Naive thymus-derived CD8-positive, alpha-beta T cell (primary cell): ENCODE measurements at regions not wholly inside any gene's neighbourhood (a gene's known extent, or its start where the extent isn't known, plus 50 kb on each side); places are given as distances from the start of the nearest gene placed in this dataset.
"Not testable (repeated sequence)": the region's sequence is repeated elsewhere in the genome, so short reads cannot be mapped to it uniquely, and the experiment has no call there.

Experiments used
- ATAC-seq, 2 donors: fragments of 150-1000 bp; cut with Tn5 transposase in 1 of 2; sonication (Bioruptor Pico), chemical (Tn5 transposase) in 1 of 2; 1 replicate in 1 of 2; 2 replicates in 1 of 2; pipeline ENCODE4 v1.10.0; 2021; ENCODE audit warnings: mild to moderate bottlenecking in 2 of 2, moderate library complexity in 2 of 2
- POLR2A ChIA-PET: fragments of 350-600 bp; sonication (Branson Sonifier 250); formaldehyde crosslinking; loops from one replicate; lab custom pipeline; 2021; ENCODE audit warnings: antibody characterized with exemption; lab: Charles Lee
- DNase-seq, 10 donors: peaks; one replicate each; pipeline versions ENCODE4 v3.0.0 to v3.0.0-alpha.2; 2020 to 2022
- H3K27ac Mint-ChIP-seq, 10 donors: one replicate each; pipeline ENCODE4 v1.8.0; 2020 to 2022; ENCODE audit warnings: mild to moderate bottlenecking in 10 of 10, mixed read lengths in 10 of 10, moderate library complexity in 4 of 10, inconsistent platforms in 1 of 10
- H3K27me3 Mint-ChIP-seq, 5 donors: one replicate each; pipeline ENCODE4 v1.8.0; 2021 to 2022; ENCODE audit warnings: mixed read lengths in 5 of 5
- H3K36me3 Mint-ChIP-seq, 3 donors: one replicate each; pipeline ENCODE4 v1.8.0; 2020 to 2022; ENCODE audit warnings: mixed read lengths in 3 of 3, mild to moderate bottlenecking in 2 of 3, inconsistent platforms in 1 of 3
- H3K4me1 Mint-ChIP-seq, 4 donors: one replicate each; pipeline ENCODE4 v1.8.0; 2021 to 2022; ENCODE audit warnings: mixed read lengths in 4 of 4
- H3K4me3 Mint-ChIP-seq, 10 donors: one replicate each; pipeline ENCODE4 v1.8.0; 2020 to 2022; ENCODE audit warnings: mild to moderate bottlenecking in 10 of 10, mixed read lengths in 10 of 10, moderate library complexity in 6 of 10, inconsistent platforms in 1 of 10
- H3K9me3 Mint-ChIP-seq, 9 donors: one replicate each; pipeline ENCODE4 v1.8.0; 2020 to 2022; ENCODE audit warnings: mixed read lengths in 9 of 9, mild to moderate bottlenecking in 3 of 9, inconsistent platforms in 1 of 9, moderate library complexity in 1 of 9

DNA sequence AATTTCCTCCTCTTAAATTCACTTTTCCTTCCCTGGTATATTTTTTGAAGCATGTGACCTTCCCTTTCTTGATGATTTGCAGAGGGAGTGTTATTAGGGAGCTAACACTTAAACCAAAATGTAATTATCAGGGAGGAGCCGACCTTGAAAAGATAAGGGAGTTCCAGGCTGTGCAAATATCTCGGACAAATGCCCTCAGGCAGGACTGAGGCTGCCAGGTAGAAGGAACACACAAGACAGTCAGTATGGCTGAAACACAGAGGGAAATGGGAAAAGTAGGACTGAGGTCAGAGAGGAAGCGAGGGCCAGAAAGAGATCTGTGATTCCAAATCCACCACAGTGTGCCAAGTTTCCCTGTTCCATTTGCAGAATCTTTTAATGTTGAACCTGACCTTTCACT, 221.0 kb downstream of the CNTN3 start:
- no peak for DNase-seq
- ATAC-seq = no peak

DNA sequence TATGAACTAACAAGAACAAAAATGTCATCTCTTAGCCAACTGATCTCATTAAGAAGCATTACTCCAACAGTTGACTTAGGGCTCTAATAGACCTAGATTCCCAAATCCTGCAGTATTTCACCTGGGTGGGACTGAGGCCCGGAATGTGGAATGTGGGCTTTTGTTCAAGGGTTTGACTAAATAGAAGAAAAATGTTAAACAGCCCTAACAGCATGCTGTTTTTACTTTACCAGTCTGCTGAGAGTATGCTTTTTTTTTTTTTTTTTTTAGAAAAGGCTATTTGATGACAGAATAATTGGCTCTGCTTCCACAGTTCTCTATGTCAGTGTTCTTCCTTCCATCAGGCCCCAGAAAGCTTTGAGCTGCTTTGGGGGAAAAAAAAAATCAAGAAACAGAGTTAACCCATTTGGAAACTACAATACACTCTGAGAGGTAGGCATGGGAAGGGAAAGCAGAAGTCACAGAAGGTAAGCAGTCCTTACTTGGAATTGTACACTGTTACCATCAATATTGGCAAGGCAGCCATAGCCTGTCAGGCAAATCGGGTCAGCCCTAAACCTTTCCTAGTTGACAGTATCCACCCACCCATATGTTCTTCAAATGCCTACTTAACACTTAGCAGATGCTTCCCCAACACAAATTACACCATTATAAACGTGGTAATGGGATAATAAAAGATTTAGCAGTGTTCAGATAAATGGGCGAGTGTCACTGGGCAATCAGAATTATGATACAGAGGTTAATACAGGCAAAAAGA, 224.2 kb downstream of the CNTN3 start:
- H3K27me3 Mint-ChIP-seq = no peaks in the 10 kb centered on the region
- ATAC-seq (no peak), DNase-seq (no peak)
- no peaks in the 10 kb centered on the region for H3K36me3 Mint-ChIP-seq
- no peak overlapping the region for H3K27ac Mint-ChIP-seq
- H3K4me3 Mint-ChIP-seq = no peak overlapping the region
- POLR2A ChIA-PET = no interaction called here
- H3K9me3 Mint-ChIP-seq = peaks cover 2 to 20% (median 13%) of the 10 kb centered on the region in 9 donors
- H3K4me1 Mint-ChIP-seq = no peaks in the 10 kb centered on the region

More for the DNA sequence above, 221.0 kb downstream of the CNTN3 start:
- Mint-ChIP-seq H3K36me3 (no peaks in the 10 kb centered on the region), H3K4me1 (no peaks in the 10 kb centered on the region), H3K4me3 (no peak overlapping the region), H3K9me3 (peaks cover 4 to 44% (median 16%) of the 10 kb centered on the region in 9 donors), H3K27ac (no peak overlapping the region), H3K27me3 (no peaks in the 10 kb centered on the region)
- POLR2A ChIA-PET = no interaction called here

- no peak for ATAC-seq
- DNase-seq = no peak
- POLR2A ChIA-PET = no interaction called here
Observed at GRCh38 chr3:74387111-74387735, 227.2 kb downstream of the CNTN3 start.

GRCh38 chr3:74384159-74384558, 230.3 kb downstream of the CNTN3 start:
- Mint-ChIP-seq H3K4me1 (no peaks in the 10 kb centered on the region), H3K4me3 (no peak overlapping the region), H3K9me3 (peaks cover 0 to 8% (median 3%) of the 10 kb centered on the region in 9 donors), H3K27me3 (no peaks in the 10 kb centered on the region), H3K36me3 (no peaks in the 10 kb centered on the region), H3K27ac (no peak overlapping the region)
- POLR2A ChIA-PET = no interaction called here
- ATAC-seq (no peak), DNase-seq (no peak)

More at GRCh38 chr3:74387111-74387735, 227.2 kb downstream of the CNTN3 start:
- no peaks in the 10 kb centered on the region for H3K36me3 Mint-ChIP-seq
- no peak overlapping the region for H3K27ac Mint-ChIP-seq
- no peaks in the 10 kb centered on the region for H3K4me1 Mint-ChIP-seq
- H3K27me3 Mint-ChIP-seq = no peaks in the 10 kb centered on the region
- peaks cover 2 to 16% (median 4%) of the 10 kb centered on the region in 9 donors for H3K9me3 Mint-ChIP-seq
- H3K4me3 Mint-ChIP-seq = no peak overlapping the region

- H3K27me3 Mint-ChIP-seq = no peaks in the 10 kb centered on the region
- ATAC-seq = no peak
- H3K36me3 Mint-ChIP-seq = no peaks in the 10 kb centered on the region
- H3K9me3 Mint-ChIP-seq = peaks cover 0 to 29% (median 3%) of the 10 kb centered on the region in 9 donors
- DNase-seq = no peak
- no peaks in the 10 kb centered on the region for H3K4me1 Mint-ChIP-seq
- POLR2A ChIA-PET = no interaction called here
- no peak overlapping the region for H3K27ac Mint-ChIP-seq
- H3K4me3 Mint-ChIP-seq = no peak overlapping the region
Observed at GRCh38 chr3:74377669-74378068, 236.8 kb downstream of the CNTN3 start.

DNA sequence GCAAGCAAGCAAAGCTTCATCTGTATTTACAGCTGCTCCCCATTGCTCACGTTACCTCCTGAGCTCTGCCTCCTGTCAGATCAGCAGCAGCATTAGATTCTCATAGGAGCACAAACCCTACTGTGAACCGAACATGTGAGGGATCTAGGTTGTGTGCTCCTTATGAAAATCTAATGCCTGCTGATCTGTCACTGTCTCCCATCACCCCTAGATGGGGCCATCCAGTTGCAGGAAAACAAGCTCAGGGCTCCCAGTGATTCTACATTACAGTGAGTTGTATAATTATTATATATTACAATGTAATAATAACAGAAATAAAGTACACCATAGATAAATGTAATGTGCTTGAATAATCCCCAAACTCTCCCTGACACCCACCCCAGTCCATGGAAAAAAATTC, 238.1 kb downstream of the CNTN3 start:
- H3K27ac Mint-ChIP-seq, H3K27me3 Mint-ChIP-seq, ATAC-seq, H3K36me3 Mint-ChIP-seq, POLR2A ChIA-PET, H3K4me1 Mint-ChIP-seq, DNase-seq, H3K4me3 Mint-ChIP-seq: not testable (repeated sequence)
- peaks cover 0 to 42% (median 4%) of the 10 kb centered on the region in 9 donors for H3K9me3 Mint-ChIP-seq

GRCh38 chr3:74375653-74376052, 238.8 kb downstream of the CNTN3 start:
- ATAC-seq (no peak), DNase-seq (no peak)
- Mint-ChIP-seq H3K36me3 (no peaks in the 10 kb centered on the region), H3K4me1 (no peaks in the 10 kb centered on the region), H3K9me3 (peaks cover 0 to 43% (median 3%) of the 10 kb centered on the region in 9 donors), H3K27me3 (no peaks in the 10 kb centered on the region), H3K27ac (no peak overlapping the region), H3K4me3 (no peak overlapping the region)
- POLR2A ChIA-PET = no interaction called here

DNA sequence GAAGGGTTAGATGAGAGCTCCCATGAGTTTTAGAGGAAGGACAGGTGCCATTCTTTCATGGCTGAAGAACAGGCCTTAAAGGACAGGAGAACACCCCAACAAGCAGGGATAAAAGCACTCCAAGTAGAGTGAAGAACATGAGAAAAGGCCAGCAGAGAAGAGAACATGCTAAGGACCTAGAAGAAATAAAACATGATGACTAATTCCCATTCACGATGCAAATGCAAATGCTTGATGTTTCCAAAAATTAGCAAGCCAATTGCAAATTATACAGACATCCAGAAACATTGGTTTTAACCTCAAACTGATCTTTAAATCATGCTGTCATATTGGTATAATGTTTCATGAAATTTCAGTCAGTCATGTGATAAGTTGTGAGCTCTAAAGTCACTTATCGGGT, 241.7 kb downstream of the CNTN3 start:
- H3K4me1 Mint-ChIP-seq = no peaks in the 10 kb centered on the region
- H3K36me3 Mint-ChIP-seq = no peaks in the 10 kb centered on the region
- no peak overlapping the region for H3K4me3 Mint-ChIP-seq
- H3K9me3 Mint-ChIP-seq = peaks cover 0 to 30% (median 3%) of the 10 kb centered on the region in 9 donors
- H3K27ac Mint-ChIP-seq = no peak overlapping the region
- H3K27me3 Mint-ChIP-seq = no peaks in the 10 kb centered on the region
- no peak for DNase-seq
- no peak for ATAC-seq
- POLR2A ChIA-PET = no interaction called here

DNA sequence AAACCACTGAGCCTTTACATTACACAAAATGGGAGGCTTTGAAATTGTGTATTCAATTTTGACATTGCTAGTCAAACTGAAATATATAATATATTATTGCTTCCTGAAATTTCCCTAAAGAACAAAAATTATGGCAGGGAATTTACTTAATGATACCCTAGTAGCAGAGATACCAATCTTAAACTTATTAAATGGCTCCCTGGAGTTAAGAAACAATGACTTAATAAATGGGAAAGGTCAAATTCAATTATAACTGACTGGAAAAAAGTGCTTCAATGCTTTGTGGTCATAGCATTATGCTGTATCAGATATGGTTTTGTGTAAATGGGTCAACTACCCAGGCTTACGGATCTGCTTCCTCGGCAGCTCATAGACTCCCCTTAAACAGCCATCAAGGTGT, 244.1 kb downstream of the CNTN3 start:
- Mint-ChIP-seq H3K9me3 (peaks cover 0 to 22% (median 4%) of the 10 kb centered on the region in 9 donors), H3K4me1 (no peaks in the 10 kb centered on the region), H3K27ac (no peak overlapping the region), H3K36me3 (no peaks in the 10 kb centered on the region), H3K27me3 (no peaks in the 10 kb centered on the region), H3K4me3 (no peak overlapping the region)
- ATAC-seq (no peak), DNase-seq (no peak)
- POLR2A ChIA-PET = no interaction called here

DNA sequence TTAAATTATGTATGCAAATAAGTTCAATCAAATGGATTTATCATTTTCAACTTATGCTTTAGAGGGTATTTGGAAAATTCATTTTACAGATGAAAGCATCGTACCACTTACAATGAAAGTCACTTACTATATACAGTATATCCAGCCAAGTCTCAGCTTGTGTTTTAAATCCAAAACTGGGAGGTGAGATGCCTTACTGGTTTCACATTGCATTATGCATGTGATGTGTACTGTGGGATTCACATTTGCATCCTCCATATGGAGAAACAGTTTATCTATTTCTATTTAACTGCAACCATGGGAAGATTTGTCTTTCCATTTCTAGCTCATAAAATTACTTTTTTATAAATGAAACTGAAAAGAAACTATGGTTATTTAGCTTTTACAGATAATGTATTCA, 248.1 kb downstream of the CNTN3 start:
- Mint-ChIP-seq H3K4me1 (no peaks in the 10 kb centered on the region), H3K27ac (no peak overlapping the region), H3K36me3 (no peaks in the 10 kb centered on the region), H3K9me3 (peaks cover 0 to 11% (median 3%) of the 10 kb centered on the region in 9 donors), H3K4me3 (no peak overlapping the region), H3K27me3 (no peaks in the 10 kb centered on the region)
- no peak for DNase-seq
- no peak for ATAC-seq
- POLR2A ChIA-PET = no interaction called here

- POLR2A ChIA-PET = no interaction called here
- ATAC-seq (no peak), DNase-seq (no peak)
- no peak overlapping the region for H3K27ac Mint-ChIP-seq
- no peaks in the 10 kb centered on the region for H3K36me3 Mint-ChIP-seq
- no peaks in the 10 kb centered on the region for H3K27me3 Mint-ChIP-seq
- peaks cover 0 to 9% (median 4%) of the 10 kb centered on the region in 9 donors for H3K9me3 Mint-ChIP-seq
- no peak overlapping the region for H3K4me3 Mint-ChIP-seq
- H3K4me1 Mint-ChIP-seq = no peaks in the 10 kb centered on the region
Observed at GRCh38 chr3:74363346-74363745, 251.1 kb downstream of the CNTN3 start.

DNA sequence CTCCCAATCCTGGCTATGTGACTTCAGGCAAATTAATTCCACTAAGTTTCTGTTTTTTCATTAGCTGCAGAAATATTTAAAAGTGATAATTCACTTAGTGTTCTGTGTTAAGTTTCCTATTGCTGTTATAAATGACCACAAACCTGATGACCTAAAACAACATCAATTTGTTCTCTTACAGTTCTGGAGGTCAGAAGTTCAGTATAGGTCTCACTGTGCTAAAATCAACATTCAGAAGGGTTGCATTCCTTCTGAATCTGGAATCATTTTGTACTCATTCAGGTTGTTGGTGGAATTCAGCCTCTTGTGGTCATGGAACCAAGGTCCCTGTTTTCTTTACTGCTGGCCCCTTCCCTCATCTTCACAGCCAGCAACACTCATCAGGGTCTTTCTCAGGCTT, 254.1 kb downstream of the CNTN3 start:
- Mint-ChIP-seq H3K4me1 (no peaks in the 10 kb centered on the region), H3K36me3 (no peaks in the 10 kb centered on the region), H3K9me3 (peaks cover 0 to 15% (median 6%) of the 10 kb centered on the region in 9 donors), H3K27ac (no peak overlapping the region), H3K4me3 (no peak overlapping the region), H3K27me3 (no peaks in the 10 kb centered on the region)
- POLR2A ChIA-PET = no interaction called here
- DNase-seq (no peak), ATAC-seq (no peak)

GRCh38 chr3:74357881-74358280, 256.6 kb downstream of the CNTN3 start:
- peaks cover 0 to 16% (median 6%) of the 10 kb centered on the region in 9 donors for H3K9me3 Mint-ChIP-seq
- no peaks in the 10 kb centered on the region for H3K4me1 Mint-ChIP-seq
- no peaks in the 10 kb centered on the region for H3K27me3 Mint-ChIP-seq
- H3K36me3 Mint-ChIP-seq = peaks cover 0 to 3% (median 0%) of the 10 kb centered on the region in 3 donors
- POLR2A ChIA-PET = no interaction called here
- ATAC-seq (no peak), DNase-seq (no peak)
- no peak overlapping the region for H3K4me3 Mint-ChIP-seq
- no peak overlapping the region for H3K27ac Mint-ChIP-seq
